SK-N-SH treated with all-trans-retinoic acid at 6 μM for 48 hours (cell line): ENCODE measurements at regions not wholly inside any gene's neighbourhood (a gene's known extent, or its start where the extent isn't known, plus 50 kb on each side); places are given as distances from the start of the nearest gene placed in this dataset.

Experiments used
- CSRNP3 ChIP-seq: fragments of 250-450 bp; sonication (Bioruptor Pico); IDR thresholded peaks from 2 replicates; pipeline ENCODE4 v1.5.1; 2021; ENCODE audit warnings: mild to moderate bottlenecking, moderate library complexity
- TF ChIP-seq, protein P1 (sequence below): fragments of 250-450 bp; sonication (Bioruptor Pico); IDR thresholded peaks from 2 replicates; pipeline ENCODE4 v1.5.1; 2020; ENCODE audit warnings: low read depth, mild to moderate bottlenecking, moderate library complexity

DNA sequence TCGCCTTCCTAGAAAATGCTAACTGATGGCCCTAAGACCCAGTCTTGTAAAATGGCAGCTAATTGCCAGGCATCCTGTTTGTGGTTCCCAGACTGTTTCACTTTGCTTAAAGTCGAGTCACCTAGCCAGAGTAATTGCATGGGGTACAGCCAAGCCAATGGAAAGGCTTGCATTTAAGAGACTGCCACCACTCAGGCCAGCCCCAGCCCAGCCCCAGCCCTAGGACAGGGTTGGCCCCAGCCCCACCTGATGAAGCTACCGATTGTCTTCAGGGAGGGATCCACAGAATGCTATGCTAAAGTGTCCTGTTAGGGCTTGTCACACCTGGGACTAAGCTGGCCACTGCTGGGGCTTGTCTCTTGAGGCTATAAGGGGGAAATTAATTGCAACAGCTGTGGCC, 194.6 kb upstream of the KLF3 start:
- TF ChIP-seq, protein P1, sequence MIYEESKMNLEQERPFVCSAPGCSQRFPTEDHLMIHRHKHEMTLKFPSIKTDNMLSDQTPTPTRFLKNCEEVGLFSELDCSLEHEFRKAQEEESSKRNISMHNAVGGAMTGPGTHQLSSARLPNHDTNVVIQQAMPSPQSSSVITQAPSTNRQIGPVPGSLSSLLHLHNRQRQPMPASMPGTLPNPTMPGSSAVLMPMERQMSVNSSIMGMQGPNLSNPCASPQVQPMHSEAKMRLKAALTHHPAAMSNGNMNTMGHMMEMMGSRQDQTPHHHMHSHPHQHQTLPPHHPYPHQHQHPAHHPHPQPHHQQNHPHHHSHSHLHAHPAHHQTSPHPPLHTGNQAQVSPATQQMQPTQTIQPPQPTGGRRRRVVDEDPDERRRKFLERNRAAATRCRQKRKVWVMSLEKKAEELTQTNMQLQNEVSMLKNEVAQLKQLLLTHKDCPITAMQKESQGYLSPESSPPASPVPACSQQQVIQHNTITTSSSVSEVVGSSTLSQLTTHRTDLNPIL (CRISPR knock-in tag) = no peak
- TF ChIP-seq CSRNP3 = no peak
